Panc1 (cell line): ENCODE measurements at regions not wholly inside any gene's neighbourhood (a gene's known extent, or its start where the extent isn't known, plus 50 kb on each side); places are given as distances from the start of the nearest gene placed in this dataset.

ENCODE experiments used
- ATAC-seq: fragments of 200-7000 bp; cut with Tn5 transposase; 2 replicates; pipeline ENCODE4 v1.9.1; 2020; ENCODE audit warnings: mild to moderate bottlenecking, moderate library complexity
- BruUV-seq: library from RNA; stranded (reverse); fragments of 400-500 nt; replicated peaks from 2 replicates; lab custom pipeline; 2021; lab: Mats Ljungman, UMichigan
- CTCF ChIA-PET: fragments of 300-600 bp; sonication (Branson Sonifier 250); formaldehyde crosslinking; loops from one replicate; lab custom pipeline; 2022; ENCODE audit warnings: antibody characterized with exemption; lab: Charles Lee
- POLR2A ChIA-PET: fragments of 300-600 bp; sonication (Branson Sonifier 250); formaldehyde crosslinking; loops from one replicate; lab custom pipeline; 2022; ENCODE audit warnings: antibody characterized with exemption; lab: Charles Lee
- DNase-seq: peaks from one replicate; pipeline ENCODE4 v3.0.0-alpha.2; 2010; ENCODE audit warnings: low read depth, low spot score
- H3K27ac ChIP-seq: 2 replicates; pipeline ENCODE4 v1.5.1; 2011; ENCODE audit warnings: mild to moderate bottlenecking, low read length, inconsistent platforms
- H3K27me3 ChIP-seq: fragments of 200-500 bp; sonication (Bioruptor generic); 2 replicates; pipeline ENCODE4 v1.6.0; 2014; ENCODE audit warnings: low read length, inconsistent platforms; ENCODE audit not compliant: control insufficient read depth, insufficient read depth
- H3K36me3 ChIP-seq: fragments of 200-500 bp; sonication (Bioruptor generic); 2 replicates; pipeline ENCODE4 v1.5.1; 2014; ENCODE audit warnings: inconsistent platforms, mild to moderate bottlenecking, low read length, moderate library complexity; ENCODE audit not compliant: control insufficient read depth, insufficient read depth
- H3K4me1 ChIP-seq: 2 replicates; pipeline ENCODE4 v1.5.1; 2011; ENCODE audit warnings: inconsistent platforms, mild to moderate bottlenecking, low read length, moderate library complexity; ENCODE audit not compliant: control insufficient read depth, insufficient read depth
- H3K4me3 ChIP-seq, 2 experiments: 2 replicates each; pipeline ENCODE4 v1.5.1; 2011 to 2012; ENCODE audit warnings: low read depth in 2 of 2, low read length in 2 of 2, mild to moderate bottlenecking in 2 of 2, inconsistent platforms in 1 of 2, moderate library complexity in 1 of 2
- H3K9me3 ChIP-seq: fragments of 200-500 bp; sonication (Bioruptor generic); 2 replicates; pipeline ENCODE4 v1.5.1; 2014; ENCODE audit warnings: low read depth, mild to moderate bottlenecking, inconsistent platforms, low read length, moderate library complexity; ENCODE audit not compliant: control insufficient read depth, insufficient read depth
- POLR2AphosphoS5 ChIP-seq: IDR thresholded peaks from 2 replicates; pipeline ENCODE4 v1.6.1; 2012; ENCODE audit warnings: mild to moderate bottlenecking, low read depth, low read length, moderate library complexity
- SIN3A ChIP-seq: IDR thresholded peaks from 2 replicates; pipeline ENCODE4 v1.6.1; 2012; ENCODE audit warnings: low read depth, mild to moderate bottlenecking, low read length, moderate library complexity, borderline replicate concordance; ENCODE audit not compliant: insufficient read depth
- TCF7L2 ChIP-seq: IDR thresholded peaks from 2 replicates; pipeline ENCODE4 v1.6.1; 2011; ENCODE audit warnings: mild to moderate bottlenecking, low read depth, low read length, inconsistent platforms
- in situ Hi-C: cut with HindIII; loops from 2 replicates; pipeline ENCODE4 v1.10.0; 2016; ENCODE audit warnings: low sequenced_read_pairs, low pct_unique_long_range_greater_than_20kb
- intact Hi-C: fragments of 100-400 bp; cut with micrococcal nuclease; formaldehyde crosslinking; loops from one replicate; pipeline ENCODE4 v1.10.0; 2022; ENCODE audit not compliant: unreplicated experiment
- TF ChIP-seq, protein P1 (sequence below): fragments of 450-650 bp; IDR thresholded peaks from 2 replicates; pipeline ENCODE4 v1.5.1; 2017; ENCODE audit warnings: mild to moderate bottlenecking
- TF ChIP-seq, protein P2 (sequence below), 2 experiments: IDR thresholded peaks; 2 replicates each; pipeline ENCODE4 v1.6.1; 2011 to 2012; ENCODE audit warnings: low read depth in 2 of 2, control low read depth in 1 of 2, low read length in 1 of 2, mild to moderate bottlenecking in 1 of 2, moderate library complexity in 1 of 2; ENCODE audit not compliant: insufficient read depth in 1 of 2

DNA sequence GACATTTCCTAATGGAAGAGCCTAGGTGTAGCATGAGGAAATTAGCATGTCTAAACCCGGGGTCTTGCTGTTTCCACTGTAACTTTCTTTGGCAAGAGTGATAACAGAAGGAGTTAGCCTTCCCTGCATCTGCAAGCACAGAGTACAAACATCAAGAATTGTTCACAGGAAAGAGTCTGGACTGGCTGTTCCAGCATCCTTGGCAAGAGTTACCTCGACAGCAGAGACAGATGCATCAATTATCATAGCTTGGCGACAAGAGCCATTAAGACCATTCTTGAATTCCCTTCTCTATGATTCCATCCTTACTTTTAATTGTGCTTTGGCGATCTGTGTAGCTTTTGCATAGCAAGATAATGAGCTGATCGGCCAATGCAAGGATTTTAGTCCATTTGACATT, 82.8 kb upstream of the RALGPS2 start:
- BruUV-seq: no TSS peak
- CTCF ChIA-PET: no interaction called here

DNA sequence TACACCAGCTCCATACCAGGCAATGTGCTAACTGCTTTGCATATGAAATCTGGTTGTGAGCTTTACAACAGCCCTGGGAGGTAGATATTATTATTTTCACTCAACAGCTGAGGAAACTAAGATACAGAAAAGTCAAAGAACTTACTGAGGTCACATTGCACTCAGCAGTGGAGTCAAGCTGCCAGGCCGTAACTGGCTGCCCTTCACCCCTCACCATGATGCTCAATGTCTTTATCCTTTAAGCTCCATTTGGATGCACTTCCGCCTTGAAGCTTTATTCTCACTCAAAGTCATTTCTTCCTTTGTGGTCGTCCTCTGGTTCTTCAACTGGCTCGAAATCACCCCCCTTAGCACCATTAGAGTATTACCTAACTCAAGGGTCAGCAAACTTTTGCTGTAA, 81.7 kb upstream of the RALGPS2 start:
- CTCF ChIA-PET: no interaction called here

More for the DNA sequence above, 82.8 kb upstream of the RALGPS2 start:
- in situ Hi-C loops: no loop called here
- no peak for DNase-seq
- POLR2A ChIA-PET: no interaction called here
- TF ChIP-seq SIN3A: no peak
- TF ChIP-seq TCF7L2: no peak
- TF ChIP-seq, protein P1, sequence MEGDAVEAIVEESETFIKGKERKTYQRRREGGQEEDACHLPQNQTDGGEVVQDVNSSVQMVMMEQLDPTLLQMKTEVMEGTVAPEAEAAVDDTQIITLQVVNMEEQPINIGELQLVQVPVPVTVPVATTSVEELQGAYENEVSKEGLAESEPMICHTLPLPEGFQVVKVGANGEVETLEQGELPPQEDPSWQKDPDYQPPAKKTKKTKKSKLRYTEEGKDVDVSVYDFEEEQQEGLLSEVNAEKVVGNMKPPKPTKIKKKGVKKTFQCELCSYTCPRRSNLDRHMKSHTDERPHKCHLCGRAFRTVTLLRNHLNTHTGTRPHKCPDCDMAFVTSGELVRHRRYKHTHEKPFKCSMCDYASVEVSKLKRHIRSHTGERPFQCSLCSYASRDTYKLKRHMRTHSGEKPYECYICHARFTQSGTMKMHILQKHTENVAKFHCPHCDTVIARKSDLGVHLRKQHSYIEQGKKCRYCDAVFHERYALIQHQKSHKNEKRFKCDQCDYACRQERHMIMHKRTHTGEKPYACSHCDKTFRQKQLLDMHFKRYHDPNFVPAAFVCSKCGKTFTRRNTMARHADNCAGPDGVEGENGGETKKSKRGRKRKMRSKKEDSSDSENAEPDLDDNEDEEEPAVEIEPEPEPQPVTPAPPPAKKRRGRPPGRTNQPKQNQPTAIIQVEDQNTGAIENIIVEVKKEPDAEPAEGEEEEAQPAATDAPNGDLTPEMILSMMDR: no peak
- Histone ChIP-seq H3K4me1 (no peaks in the 10 kb centered on the region), H3K27me3 (peaks cover 3% of the 10 kb centered on the region), H3K4me3 (no peak overlapping the region), H3K9me3 (no peaks in the 10 kb centered on the region), H3K36me3 (no peaks in the 10 kb centered on the region), H3K27ac (no peak overlapping the region)
- intact Hi-C loops: no loop called here
- ATAC-seq: no peak

More for the DNA sequence above, 81.7 kb upstream of the RALGPS2 start:
- ATAC-seq (no peak), DNase-seq (no peak)
- in situ Hi-C loops (no loop called here), intact Hi-C loops (no loop called here)
- POLR2A ChIA-PET: no interaction called here
- H3K27ac ChIP-seq: no peak overlapping the region
- no TSS peak for BruUV-seq
- H3K4me3 ChIP-seq: no peak overlapping the region
- H3K4me1 ChIP-seq: no peaks in the 10 kb centered on the region
- no peaks in the 10 kb centered on the region for H3K9me3 ChIP-seq
- peaks cover 3% of the 10 kb centered on the region for H3K27me3 ChIP-seq
- H3K36me3 ChIP-seq: no peaks in the 10 kb centered on the region
- no peak for TF ChIP-seq SIN3A
- TF ChIP-seq, protein P1: no peak
- TF ChIP-seq POLR2AphosphoS5: no peak
- TF ChIP-seq, protein P2, sequence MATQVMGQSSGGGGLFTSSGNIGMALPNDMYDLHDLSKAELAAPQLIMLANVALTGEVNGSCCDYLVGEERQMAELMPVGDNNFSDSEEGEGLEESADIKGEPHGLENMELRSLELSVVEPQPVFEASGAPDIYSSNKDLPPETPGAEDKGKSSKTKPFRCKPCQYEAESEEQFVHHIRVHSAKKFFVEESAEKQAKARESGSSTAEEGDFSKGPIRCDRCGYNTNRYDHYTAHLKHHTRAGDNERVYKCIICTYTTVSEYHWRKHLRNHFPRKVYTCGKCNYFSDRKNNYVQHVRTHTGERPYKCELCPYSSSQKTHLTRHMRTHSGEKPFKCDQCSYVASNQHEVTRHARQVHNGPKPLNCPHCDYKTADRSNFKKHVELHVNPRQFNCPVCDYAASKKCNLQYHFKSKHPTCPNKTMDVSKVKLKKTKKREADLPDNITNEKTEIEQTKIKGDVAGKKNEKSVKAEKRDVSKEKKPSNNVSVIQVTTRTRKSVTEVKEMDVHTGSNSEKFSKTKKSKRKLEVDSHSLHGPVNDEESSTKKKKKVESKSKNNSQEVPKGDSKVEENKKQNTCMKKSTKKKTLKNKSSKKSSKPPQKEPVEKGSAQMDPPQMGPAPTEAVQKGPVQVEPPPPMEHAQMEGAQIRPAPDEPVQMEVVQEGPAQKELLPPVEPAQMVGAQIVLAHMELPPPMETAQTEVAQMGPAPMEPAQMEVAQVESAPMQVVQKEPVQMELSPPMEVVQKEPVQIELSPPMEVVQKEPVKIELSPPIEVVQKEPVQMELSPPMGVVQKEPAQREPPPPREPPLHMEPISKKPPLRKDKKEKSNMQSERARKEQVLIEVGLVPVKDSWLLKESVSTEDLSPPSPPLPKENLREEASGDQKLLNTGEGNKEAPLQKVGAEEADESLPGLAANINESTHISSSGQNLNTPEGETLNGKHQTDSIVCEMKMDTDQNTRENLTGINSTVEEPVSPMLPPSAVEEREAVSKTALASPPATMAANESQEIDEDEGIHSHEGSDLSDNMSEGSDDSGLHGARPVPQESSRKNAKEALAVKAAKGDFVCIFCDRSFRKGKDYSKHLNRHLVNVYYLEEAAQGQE (IDR thresholded peaks at IDR 0.05; ENCODE audit: insufficient read depth in 1 of 2, low read depth in 2 of 2, low read length in 1 of 2): no peak
- no peak for TF ChIP-seq TCF7L2
